ENCODE measurements at regions not wholly inside any gene's neighbourhood (a gene's known extent, or its start where the extent isn't known, plus 50 kb on each side); places are given as distances from the start of the nearest gene placed in this dataset.

DNA sequence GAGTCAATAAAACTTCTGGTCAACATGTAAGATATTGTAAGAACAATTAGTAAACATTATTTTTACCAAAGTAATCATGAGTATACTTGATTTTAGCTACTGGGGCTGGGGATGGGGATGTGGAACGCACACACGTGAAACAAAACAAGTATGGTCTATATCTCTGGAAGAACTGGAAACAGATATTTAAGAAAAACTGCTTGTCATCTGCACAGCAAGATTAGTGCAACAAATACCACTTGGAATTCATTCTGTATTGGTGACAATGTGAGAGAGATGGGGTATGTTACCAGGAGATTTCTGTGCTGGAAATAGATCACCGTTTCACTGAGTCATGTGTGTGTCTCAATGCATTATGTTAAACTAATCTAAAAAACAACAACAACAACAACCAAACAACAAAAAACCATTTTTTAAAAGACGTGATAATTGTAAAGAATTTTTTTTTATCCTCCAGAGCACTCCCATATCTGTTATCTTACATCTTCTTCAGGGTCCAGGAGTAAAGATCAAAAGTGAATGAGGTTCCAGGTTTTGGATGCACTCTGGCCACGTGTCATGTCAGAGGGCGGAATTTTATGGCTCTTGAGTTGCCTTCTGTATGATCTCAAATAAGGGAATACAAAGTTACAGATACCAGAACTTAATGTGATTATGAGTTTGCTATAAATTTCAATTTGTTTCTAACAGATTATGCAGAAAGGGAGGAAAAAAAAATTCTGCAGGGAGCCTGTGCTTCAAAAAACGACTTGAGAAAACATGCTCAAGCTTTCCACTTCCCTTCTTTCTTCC lies 153.0 kb downstream of the BBOX1 start:
- no peak for DNase-seq (ENCODE audit: low spot score)

DNA sequence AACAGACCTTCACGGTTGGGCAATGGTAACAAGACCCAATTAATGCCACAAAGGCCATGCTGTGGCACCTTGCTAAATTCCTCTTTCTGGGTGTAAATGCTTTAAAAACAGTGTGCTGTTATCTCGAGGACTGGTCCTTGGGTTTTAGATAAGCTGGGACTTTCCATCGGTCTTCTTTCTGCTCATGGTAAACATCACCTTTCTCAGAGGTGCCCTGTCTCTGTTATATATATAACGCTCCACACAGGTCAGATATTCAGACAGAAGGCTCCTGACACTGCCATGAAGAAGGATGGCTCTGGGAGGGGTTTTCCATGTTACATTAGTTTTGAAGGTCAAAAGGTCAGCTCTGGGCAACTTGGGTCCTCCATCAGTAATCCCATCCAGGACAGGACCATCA lies 151.6 kb downstream of the BBOX1 start:
- DNase-seq (ENCODE audit: low spot score): no peak

DNA sequence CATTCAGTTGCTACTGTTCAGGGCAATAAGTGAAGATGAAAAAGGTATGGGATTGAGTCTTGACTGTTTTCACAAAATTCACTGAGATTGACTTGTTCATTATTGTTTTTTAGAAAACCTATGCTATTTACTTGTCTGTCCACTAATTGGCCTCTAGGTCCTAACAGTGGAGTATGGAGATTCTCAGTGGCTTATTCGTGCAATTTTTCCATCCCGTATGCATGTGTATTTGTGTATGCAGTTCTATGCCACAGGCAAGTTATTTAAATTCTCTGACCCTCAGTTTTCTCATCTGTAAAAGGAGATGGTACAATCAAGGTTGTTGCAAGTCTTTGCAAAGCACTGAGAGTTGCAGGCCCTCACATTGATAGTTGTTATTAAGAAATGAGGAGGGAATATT lies 151.0 kb downstream of the BBOX1 start:
- DNase-seq (ENCODE audit: low spot score): no peak

DNA sequence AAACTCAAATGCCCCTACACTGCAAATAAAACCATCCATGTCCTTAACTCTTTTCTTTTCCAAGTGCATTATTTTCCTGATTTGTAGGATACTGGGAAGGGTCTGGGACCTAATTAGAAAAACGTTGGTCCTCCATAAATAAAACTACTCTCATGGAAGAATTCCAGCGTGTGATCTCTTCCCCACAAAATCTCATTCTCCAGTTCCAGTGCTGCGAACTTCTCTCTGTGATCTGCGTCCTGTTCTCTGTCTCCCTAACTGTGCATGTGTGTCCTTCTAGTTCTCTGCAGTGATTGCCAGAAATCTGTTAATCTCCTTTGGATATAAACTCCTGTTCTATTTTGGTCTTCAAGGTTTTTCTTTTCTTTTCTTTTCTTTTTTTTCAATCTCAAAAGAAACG lies 148.1 kb downstream of the BBOX1 start:
- no peak for DNase-seq (ENCODE audit: low spot score)

DNA sequence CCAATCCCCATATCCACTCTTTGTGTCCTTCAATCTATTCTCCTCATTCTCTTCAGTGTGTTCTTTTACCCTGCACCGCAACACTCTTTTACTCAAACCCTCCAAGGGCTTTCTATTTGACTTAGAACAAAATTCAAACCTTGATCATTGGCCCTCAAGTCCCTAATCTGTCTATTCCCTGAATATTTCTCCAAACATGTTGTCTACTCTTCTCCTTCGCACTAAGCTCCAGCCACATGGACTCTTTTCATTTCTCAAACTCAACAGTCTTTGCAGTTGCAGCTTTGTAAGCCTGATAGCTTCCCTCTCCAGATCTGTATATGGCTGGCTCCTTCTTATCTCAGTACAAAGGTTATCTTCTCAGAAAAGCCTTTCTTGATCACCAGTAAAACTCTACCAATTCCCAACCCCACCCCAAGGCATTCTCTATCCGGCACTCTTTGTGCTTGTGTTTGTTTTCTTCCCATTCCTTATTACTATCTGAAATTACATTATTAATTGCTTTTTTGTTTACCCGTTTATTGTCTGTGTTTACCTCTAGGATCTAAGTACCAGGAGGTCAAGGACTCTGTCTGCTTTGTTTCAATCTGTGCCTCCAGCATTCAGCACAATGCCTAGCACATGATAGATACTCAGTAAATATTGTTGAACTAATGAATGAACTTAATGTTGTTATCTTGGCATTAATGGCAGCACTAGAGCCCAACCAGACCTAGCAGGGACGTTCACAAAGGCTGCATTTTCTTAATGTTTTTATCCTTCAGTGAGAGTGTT lies 147.4 kb downstream of the BBOX1 start:
- peak; percentile 26 for DNase-seq (ENCODE audit: low spot score)

DNA sequence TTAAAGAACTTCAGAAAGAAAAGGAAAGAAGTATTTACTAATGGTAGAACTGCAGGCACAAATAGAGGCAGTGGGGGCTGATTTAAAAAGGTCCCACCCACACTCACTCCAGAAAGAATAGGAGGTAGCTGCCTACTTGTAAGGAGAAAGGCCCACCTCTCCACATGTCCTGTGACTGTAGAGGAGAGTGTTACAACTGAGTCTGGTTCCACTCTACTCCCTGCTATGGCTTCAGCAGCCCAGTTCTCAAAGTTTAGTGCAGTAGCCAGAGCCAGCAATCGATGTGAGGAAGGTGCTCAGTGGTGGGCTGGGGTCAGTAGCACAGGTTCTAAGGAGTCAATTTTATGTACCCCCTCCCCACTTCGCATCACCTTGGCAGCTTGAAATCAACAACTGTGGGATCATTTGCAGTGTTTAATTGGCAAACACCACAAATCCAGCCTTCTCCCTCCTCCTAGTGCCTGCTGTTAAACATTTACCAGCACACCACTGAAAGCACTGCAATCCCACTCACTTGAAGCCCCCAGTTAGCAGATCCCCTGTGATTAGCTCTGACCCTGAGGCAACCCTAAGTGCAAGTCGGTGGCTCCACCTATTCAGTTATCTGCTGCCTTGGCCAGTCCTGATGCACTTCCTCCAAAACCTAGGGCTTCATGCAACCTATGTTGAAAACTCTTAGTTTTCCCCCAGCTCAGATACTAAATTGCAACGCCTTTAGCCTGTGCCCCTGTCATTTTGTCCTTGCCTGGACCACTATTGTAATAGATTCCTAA lies 146.6 kb downstream of the BBOX1 start:
- DNase-seq (ENCODE audit: low spot score): no peak

DNA sequence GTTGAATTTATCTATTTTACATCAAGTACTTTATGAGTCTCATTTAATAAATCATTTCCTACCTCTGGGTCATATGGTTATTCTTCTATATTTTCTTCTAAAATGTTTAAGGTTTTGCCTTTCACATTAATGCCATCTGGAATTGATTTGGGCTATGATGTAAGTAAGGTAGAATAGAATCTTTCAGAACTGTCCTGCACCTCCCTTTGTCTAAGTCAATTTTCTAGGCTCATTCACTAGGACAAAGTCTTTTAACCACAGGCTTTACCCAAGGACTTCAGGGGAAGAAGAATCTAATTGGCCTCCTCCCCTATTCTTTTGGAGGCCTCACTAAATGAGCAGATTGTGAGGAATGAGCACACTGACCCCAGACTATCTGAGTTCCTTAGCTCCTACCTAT lies 146.0 kb downstream of the BBOX1 start:
- DNase-seq (ENCODE audit: low spot score): no peak

DNA sequence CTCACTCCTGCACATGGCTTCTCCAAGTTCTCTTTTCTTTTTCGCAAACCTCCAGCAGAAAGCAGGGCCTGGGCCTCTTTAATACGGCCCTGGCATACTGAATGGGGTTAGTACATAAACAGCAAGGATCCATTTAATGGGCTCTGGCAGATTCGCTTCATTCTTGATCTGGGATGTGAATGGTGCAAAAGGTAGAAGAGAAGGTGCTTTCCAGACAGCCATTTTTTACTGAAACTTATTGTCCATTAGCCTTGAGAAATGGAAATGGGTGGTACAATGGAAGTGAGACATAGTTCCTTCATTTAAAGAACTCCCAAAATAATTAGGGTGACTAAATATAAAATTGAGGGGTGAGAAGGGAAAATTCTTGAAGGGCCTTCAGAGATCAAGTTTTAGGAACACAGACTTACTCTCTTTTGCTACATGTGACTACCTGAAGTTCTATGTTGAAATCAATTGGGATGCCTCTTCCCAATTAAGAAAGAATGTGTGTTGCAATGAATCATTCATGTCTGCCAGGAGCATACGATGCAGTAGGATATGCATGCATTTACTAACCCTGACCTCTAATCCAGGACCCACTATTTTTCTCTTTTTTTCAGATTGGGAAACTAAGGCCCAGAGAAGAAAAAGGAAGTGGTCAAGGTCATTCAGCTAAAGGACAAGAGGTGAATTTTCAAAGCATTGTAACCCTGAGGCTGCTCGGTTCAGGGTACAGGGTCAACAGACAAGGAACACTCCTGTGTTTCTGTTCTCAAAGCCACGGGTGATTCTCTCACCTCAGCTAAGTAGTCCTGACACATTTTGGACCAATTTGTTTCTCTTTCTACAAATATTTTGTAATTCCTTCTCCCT lies 144.1 kb downstream of the BBOX1 start:
- DNase-seq (ENCODE audit: low spot score): no peak

DNA sequence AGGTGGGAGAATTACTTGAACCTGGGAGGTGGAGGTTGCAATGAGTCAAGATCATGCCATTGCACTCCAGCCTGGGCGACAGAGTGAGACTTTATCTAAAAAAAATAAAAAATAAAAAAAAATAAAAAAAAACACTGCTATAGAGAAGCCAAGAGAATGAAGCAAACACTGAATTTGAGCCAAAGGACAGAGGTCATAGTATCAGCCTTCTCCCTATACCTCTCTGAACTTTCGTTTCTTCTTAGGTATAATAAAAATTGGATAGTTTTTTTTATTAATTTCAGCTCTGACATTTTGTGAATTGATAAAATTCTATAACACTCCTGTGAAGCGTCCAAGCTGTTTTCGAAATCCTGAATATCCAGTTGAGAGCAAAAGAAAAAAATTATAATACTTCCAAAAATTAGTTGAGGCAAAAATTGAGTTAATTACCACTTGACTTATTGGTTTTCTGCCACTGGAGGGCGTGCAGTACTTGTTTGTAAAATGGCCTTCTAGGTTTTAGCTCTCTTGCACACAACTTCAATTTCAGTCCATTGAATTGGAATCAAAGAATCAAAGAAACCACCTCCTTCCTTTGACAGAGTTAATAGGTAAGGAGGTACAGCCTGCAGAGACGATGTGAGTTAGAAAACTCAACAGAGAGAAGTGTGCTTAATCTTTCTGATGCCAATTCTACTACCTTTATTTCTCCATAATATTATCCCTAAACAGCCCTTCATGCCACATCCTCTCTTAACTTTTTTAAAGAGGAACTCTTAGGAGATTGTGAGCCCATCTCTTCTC lies 143.2 kb downstream of the BBOX1 start:
- peak; percentile 92 for DNase-seq (ENCODE audit: low spot score)

DNA sequence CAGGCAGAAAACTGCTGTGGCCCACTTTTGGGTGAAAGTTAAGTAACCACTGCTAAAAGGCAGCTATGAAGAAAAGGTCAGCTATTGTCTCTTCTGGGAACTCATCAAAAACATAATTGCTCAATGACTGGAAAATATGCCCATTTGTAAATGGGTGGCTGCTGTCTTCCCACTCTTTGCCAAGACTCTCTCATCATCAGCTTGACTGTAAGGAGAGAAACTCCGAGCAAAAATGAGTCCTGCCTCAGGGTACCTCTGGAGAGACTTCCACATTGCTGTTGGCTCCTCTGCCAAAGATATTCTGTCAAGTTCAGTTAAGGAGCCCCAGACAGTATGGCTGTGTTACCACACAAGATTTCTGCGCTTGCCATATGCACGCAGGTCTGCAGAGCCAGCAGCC lies 138.7 kb downstream of the BBOX1 start:
- DNase-seq (ENCODE audit: low spot score): no peak

DNA sequence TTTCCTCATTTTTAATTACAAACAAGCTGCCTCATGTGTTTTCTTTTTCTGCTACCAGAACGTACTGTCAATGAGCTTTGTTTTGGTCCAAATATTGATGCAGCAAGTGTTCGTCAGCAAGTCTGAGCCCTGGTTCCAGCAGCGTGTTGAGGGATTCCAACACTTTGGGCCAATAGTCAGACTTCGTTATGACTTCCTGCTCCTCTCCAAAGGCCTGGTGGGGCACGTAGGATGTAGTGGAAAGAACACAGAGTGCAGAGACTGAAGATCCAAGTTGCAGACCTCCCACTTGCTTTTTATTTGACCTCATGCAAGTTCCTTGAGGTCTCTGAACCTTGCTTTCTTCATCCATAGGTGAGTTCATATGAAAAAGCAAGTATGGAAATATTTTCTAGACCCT lies 138.2 kb downstream of the BBOX1 start:
- DNase-seq (ENCODE audit: low spot score): no peak
